Osteoblast (primary cell): ENCODE measurements at regions not wholly inside any gene's neighbourhood (a gene's known extent, or its start where the extent isn't known, plus 50 kb on each side); places are given as distances from the start of the nearest gene placed in this dataset.

Experiments used
- DNase-seq: peaks from one replicate; pipeline ENCODE4 v3.0.0; 2011; ENCODE audit warnings: low spot score, mixed read lengths; ENCODE audit not compliant: insufficient read length; ENCODE audit errors: missing footprints
- H2AFZ ChIP-seq: 2 replicates; pipeline ENCODE4 v1.6.0; 2011; ENCODE audit warnings: mild to moderate bottlenecking, low read length
- H3K27ac ChIP-seq: 2 replicates; pipeline ENCODE4 v1.5.1; 2011; ENCODE audit warnings: mild to moderate bottlenecking, low read depth, low read length, moderate library complexity
- H3K27me3 ChIP-seq: 2 replicates; pipeline ENCODE4 v1.6.0; 2012; ENCODE audit warnings: mild to moderate bottlenecking, control low read depth, inconsistent platforms, low read length, moderate library complexity; ENCODE audit not compliant: insufficient read depth
- H3K36me3 ChIP-seq: 2 replicates; pipeline ENCODE4 v1.5.1; 2011; ENCODE audit warnings: mild to moderate bottlenecking, low read length, control low read depth, moderate library complexity; ENCODE audit not compliant: insufficient read depth
- H3K4me1 ChIP-seq: 2 replicates; pipeline ENCODE4 v1.5.1; 2011; ENCODE audit warnings: mild to moderate bottlenecking, low read length, control low read depth, moderate library complexity; ENCODE audit not compliant: insufficient read depth
- H3K4me2 ChIP-seq: 2 replicates; pipeline ENCODE4 v1.6.0; 2011; ENCODE audit warnings: mild to moderate bottlenecking, low read length; ENCODE audit not compliant: insufficient read depth
- H3K4me3 ChIP-seq: fragments of 200-600 bp; sonication (generic); 3 replicates; pipeline ENCODE4 v1.5.1; 2012; ENCODE audit warnings: mild to moderate bottlenecking, low read length, inconsistent platforms; ENCODE audit not compliant: insufficient read depth
- H3K79me2 ChIP-seq: 2 replicates; pipeline ENCODE4 v1.6.0; 2012; ENCODE audit warnings: mild to moderate bottlenecking, low read length, control low read depth, inconsistent platforms; ENCODE audit not compliant: insufficient read depth
- H3K9me3 ChIP-seq: 2 replicates; pipeline ENCODE4 v1.5.1; 2011; ENCODE audit warnings: low read depth, low read length, control low read depth
- H4K20me1 ChIP-seq: 2 replicates; pipeline ENCODE4 v1.6.0; 2012; ENCODE audit warnings: mild to moderate bottlenecking, low read length, control low read depth; ENCODE audit not compliant: insufficient read depth
- CTCF ChIP-seq: IDR thresholded peaks from 2 replicates; pipeline ENCODE4 v1.5.1; 2011; ENCODE audit warnings: mild to moderate bottlenecking, low read depth, low read length, moderate library complexity; ENCODE audit errors: extremely low read depth

- no peak for DNase-seq
- TF ChIP-seq CTCF, result no peak
- Histone ChIP-seq H2AFZ (no peak overlapping the region), H3K9me3 (no peaks in the 10 kb centered on the region), H3K36me3 (no peaks in the 10 kb centered on the region), H3K4me1 (no peaks in the 10 kb centered on the region), H3K27me3 (peaks cover 3% of the 10 kb centered on the region), H3K27ac (no peak overlapping the region), H3K4me3 (no peak overlapping the region), H4K20me1 (no peaks in the 10 kb centered on the region), H3K4me2 (no peak overlapping the region), H3K79me2 (no peaks in the 10 kb centered on the region)
Observed at GRCh38 chr20:56867128-56867527, 238.0 kb downstream of the TFAP2C start.

- TF ChIP-seq CTCF, result no peak
- H3K4me3 ChIP-seq, result no peak overlapping the region
- H3K27me3 ChIP-seq, result peaks cover 3% of the 10 kb centered on the region
- no peaks in the 10 kb centered on the region for H4K20me1 ChIP-seq
- H3K4me2 ChIP-seq, result no peak overlapping the region
- H3K4me1 ChIP-seq, result no peaks in the 10 kb centered on the region
- DNase-seq, result peak; percentile 43
- H3K79me2 ChIP-seq, result no peaks in the 10 kb centered on the region
- no peak overlapping the region for H2AFZ ChIP-seq
- no peak overlapping the region for H3K27ac ChIP-seq
- no peaks in the 10 kb centered on the region for H3K9me3 ChIP-seq
- no peaks in the 10 kb centered on the region for H3K36me3 ChIP-seq
Observed at GRCh38 chr20:56868746-56869145, 239.6 kb downstream of the TFAP2C start.

- TF ChIP-seq CTCF, result no peak
- no peak overlapping the region for H2AFZ ChIP-seq
- DNase-seq, result no peak
Observed at GRCh38 chr20:56870271-56870670, 241.2 kb downstream of the TFAP2C start.

GRCh38 chr20:56871691-56872090 lies 242.6 kb downstream of the TFAP2C start:
- no peaks in the 10 kb centered on the region for H3K4me1 ChIP-seq
- TF ChIP-seq CTCF, result no peak
- no peaks in the 10 kb centered on the region for H3K36me3 ChIP-seq
- H2AFZ ChIP-seq, result no peak overlapping the region
- no peaks in the 10 kb centered on the region for H4K20me1 ChIP-seq
- no peak overlapping the region for H3K4me3 ChIP-seq
- no peak overlapping the region for H3K4me2 ChIP-seq
- H3K27ac ChIP-seq, result no peak overlapping the region
- no peaks in the 10 kb centered on the region for H3K9me3 ChIP-seq
- H3K79me2 ChIP-seq, result no peaks in the 10 kb centered on the region
- DNase-seq, result no peak
- peaks cover 3% of the 10 kb centered on the region for H3K27me3 ChIP-seq

More at GRCh38 chr20:56870271-56870670, 241.2 kb downstream of the TFAP2C start:
- Histone ChIP-seq H3K4me2 (no peak overlapping the region), H4K20me1 (no peaks in the 10 kb centered on the region), H3K27ac (no peak overlapping the region), H3K4me3 (no peak overlapping the region), H3K9me3 (no peaks in the 10 kb centered on the region), H3K36me3 (no peaks in the 10 kb centered on the region), H3K79me2 (no peaks in the 10 kb centered on the region), H3K4me1 (no peaks in the 10 kb centered on the region), H3K27me3 (peaks cover 3% of the 10 kb centered on the region)
